ENCODE measurements at regions not wholly inside any gene's neighbourhood (a gene's known extent, or its start where the extent isn't known, plus 50 kb on each side); places are given as distances from the start of the nearest gene placed in this dataset.

DNA sequence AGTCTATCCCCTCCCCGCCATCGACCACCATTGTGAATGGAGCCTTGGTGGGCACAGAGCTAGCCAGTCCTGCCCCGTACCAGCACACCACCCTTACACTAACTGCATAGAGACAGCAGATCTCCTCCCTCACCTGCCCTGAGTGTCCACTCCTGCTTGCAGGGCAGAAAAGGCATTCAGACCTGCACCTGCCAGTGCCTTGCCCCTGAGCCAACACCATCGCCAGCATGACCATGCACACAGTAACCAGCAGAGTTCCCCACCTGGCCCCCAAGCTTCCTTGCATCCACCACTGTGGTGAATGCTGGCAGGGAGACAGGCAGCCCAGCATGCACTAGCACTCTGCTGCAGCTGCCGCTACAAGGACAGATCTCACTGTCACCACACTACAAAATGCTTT is 397.1 kb downstream of the KLHL4 start:
- H3K27ac Mint-ChIP-seq (ENCODE audit: unreplicated experiment) = no peak overlapping the region

DNA sequence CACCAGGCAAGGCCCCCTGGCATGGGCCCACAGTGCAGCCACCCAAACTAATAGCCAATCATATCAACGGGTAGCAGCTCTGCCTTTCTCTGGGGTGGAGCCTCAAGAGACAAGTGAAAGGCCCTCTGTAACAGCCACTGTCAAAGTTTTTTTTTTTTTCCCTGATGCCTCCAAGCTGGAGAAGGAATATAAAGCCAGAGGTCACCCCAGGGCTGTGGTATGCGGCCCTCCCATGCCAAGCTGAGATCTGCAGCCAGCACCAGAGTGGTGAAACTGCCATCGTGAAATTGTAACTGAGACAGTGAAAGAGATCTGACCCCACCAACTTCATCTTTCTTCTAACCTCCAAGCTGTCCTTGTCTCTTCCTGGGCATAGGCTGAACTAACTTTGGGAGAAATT is 407.0 kb downstream of the KLHL4 start:
- Histone ChIP-seq H3K4me2 (ENCODE audit: low read length) (no peak overlapping the region), H3K4me3 (ENCODE audit: insufficient read depth, low read depth, low read length) (no peak overlapping the region), H3K27me3 (ENCODE audit: insufficient read depth, low read length) (no peaks in the 10 kb centered on the region), H3K4me1 (ENCODE audit: insufficient read depth, low read length) (no peaks in the 10 kb centered on the region), H3K9me3 (ENCODE audit: insufficient read depth, low read depth, low read length) (no peaks in the 10 kb centered on the region), H3K36me3 (ENCODE audit: insufficient read depth, low read length) (no peaks in the 10 kb centered on the region), H3K9ac (ENCODE audit: low read length) (no peak overlapping the region), H3K79me2 (ENCODE audit: insufficient read depth, low read length) (no peaks in the 10 kb centered on the region), H2AFZ (ENCODE audit: low read depth, low read length) (no peak overlapping the region), H4K20me1 (ENCODE audit: insufficient read depth, low read length) (no peaks in the 10 kb centered on the region), H3K27ac (ENCODE audit: low read depth, low read length) (no peak overlapping the region)
- no peak overlapping the region for H3K27ac Mint-ChIP-seq (ENCODE audit: unreplicated experiment)
- H3K27me3 Mint-ChIP-seq (ENCODE audit: low read depth, unreplicated experiment) = no peaks in the 10 kb centered on the region
- no peaks in the 10 kb centered on the region for H3K36me3 Mint-ChIP-seq (ENCODE audit: low read depth, unreplicated experiment)
- DNase-seq (ENCODE audit: low read depth) (no peak), FAIRE-seq (no peak)
- H3K9me3 Mint-ChIP-seq (ENCODE audit: unreplicated experiment) = no peaks in the 10 kb centered on the region
- no peak for TF ChIP-seq EZH2 (IDR thresholded peaks at IDR 0.05; ENCODE audit: insufficient read depth, low read length)
- TF ChIP-seq, protein P1, sequence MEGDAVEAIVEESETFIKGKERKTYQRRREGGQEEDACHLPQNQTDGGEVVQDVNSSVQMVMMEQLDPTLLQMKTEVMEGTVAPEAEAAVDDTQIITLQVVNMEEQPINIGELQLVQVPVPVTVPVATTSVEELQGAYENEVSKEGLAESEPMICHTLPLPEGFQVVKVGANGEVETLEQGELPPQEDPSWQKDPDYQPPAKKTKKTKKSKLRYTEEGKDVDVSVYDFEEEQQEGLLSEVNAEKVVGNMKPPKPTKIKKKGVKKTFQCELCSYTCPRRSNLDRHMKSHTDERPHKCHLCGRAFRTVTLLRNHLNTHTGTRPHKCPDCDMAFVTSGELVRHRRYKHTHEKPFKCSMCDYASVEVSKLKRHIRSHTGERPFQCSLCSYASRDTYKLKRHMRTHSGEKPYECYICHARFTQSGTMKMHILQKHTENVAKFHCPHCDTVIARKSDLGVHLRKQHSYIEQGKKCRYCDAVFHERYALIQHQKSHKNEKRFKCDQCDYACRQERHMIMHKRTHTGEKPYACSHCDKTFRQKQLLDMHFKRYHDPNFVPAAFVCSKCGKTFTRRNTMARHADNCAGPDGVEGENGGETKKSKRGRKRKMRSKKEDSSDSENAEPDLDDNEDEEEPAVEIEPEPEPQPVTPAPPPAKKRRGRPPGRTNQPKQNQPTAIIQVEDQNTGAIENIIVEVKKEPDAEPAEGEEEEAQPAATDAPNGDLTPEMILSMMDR (IDR thresholded peaks at IDR 0.05; ENCODE audit: insufficient read depth, low read depth, low read length) = no peak
- H3K4me3 Mint-ChIP-seq (ENCODE audit: unreplicated experiment) = no peak overlapping the region
- H3K4me1 Mint-ChIP-seq (ENCODE audit: low read depth, unreplicated experiment) = peaks cover 3% of the 10 kb centered on the region

More for the DNA sequence above, 397.1 kb downstream of the KLHL4 start:
- Histone ChIP-seq H2AFZ (ENCODE audit: low read depth, low read length) (no peak overlapping the region), H3K4me1 (ENCODE audit: insufficient read depth, low read length) (no peaks in the 10 kb centered on the region), H3K4me2 (ENCODE audit: low read length) (no peak overlapping the region), H3K9ac (ENCODE audit: low read length) (no peak overlapping the region), H3K4me3 (ENCODE audit: insufficient read depth, low read depth, low read length) (no peak overlapping the region), H3K79me2 (ENCODE audit: insufficient read depth, low read length) (no peaks in the 10 kb centered on the region), H3K27ac (ENCODE audit: low read depth, low read length) (no peak overlapping the region), H3K36me3 (ENCODE audit: insufficient read depth, low read length) (no peaks in the 10 kb centered on the region), H3K27me3 (ENCODE audit: insufficient read depth, low read length) (no peaks in the 10 kb centered on the region), H4K20me1 (ENCODE audit: insufficient read depth, low read length) (no peaks in the 10 kb centered on the region), H3K9me3 (ENCODE audit: insufficient read depth, low read depth, low read length) (no peaks in the 10 kb centered on the region)
- DNase-seq (ENCODE audit: low read depth) (no peak), FAIRE-seq (no peak)
- TF ChIP-seq EZH2 (IDR thresholded peaks at IDR 0.05; ENCODE audit: insufficient read depth, low read length) = no peak
- TF ChIP-seq, protein P1 (IDR thresholded peaks at IDR 0.05; ENCODE audit: insufficient read depth, low read depth, low read length) = no peak
- H3K4me3 Mint-ChIP-seq (ENCODE audit: unreplicated experiment) = no peak overlapping the region
- H3K27me3 Mint-ChIP-seq (ENCODE audit: low read depth, unreplicated experiment) = no peaks in the 10 kb centered on the region
- H3K36me3 Mint-ChIP-seq (ENCODE audit: low read depth, unreplicated experiment) = no peaks in the 10 kb centered on the region
- no peaks in the 10 kb centered on the region for H3K4me1 Mint-ChIP-seq (ENCODE audit: low read depth, unreplicated experiment)
- H3K9me3 Mint-ChIP-seq (ENCODE audit: unreplicated experiment) = no peaks in the 10 kb centered on the region

DNA sequence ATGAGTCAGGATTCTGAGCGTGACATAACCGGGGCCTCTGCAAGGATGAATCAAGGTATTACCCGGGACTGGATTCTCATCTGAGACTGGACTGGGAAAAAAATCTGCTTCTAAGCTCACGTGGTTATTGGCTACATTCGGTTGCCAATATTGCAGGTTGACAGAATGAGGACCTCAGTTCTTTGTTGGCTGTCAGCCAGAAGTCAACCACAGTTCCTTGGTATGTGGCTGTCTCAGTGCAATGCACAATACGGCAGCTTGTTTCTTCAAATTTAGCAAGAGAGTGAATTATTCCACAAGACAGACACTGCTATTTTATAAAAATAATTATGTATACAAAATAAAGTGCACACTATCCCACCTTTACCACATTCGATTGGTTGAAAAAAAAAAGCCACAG is 424.2 kb downstream of the KLHL4 start:
- Histone ChIP-seq H3K79me2 (ENCODE audit: insufficient read depth, low read length) (no peaks in the 10 kb centered on the region), H3K4me2 (ENCODE audit: low read length) (no peak overlapping the region), H2AFZ (ENCODE audit: low read depth, low read length) (no peak overlapping the region), H3K27ac (ENCODE audit: low read depth, low read length) (no peak overlapping the region), H3K4me1 (ENCODE audit: insufficient read depth, low read length) (no peaks in the 10 kb centered on the region), H3K4me3 (ENCODE audit: insufficient read depth, low read depth, low read length) (no peak overlapping the region), H4K20me1 (ENCODE audit: insufficient read depth, low read length) (no peaks in the 10 kb centered on the region), H3K9ac (ENCODE audit: low read length) (no peak overlapping the region), H3K27me3 (ENCODE audit: insufficient read depth, low read length) (no peaks in the 10 kb centered on the region), H3K36me3 (ENCODE audit: insufficient read depth, low read length) (no peaks in the 10 kb centered on the region), H3K9me3 (ENCODE audit: insufficient read depth, low read depth, low read length) (no peaks in the 10 kb centered on the region)
- peaks cover 5% of the 10 kb centered on the region for H3K9me3 Mint-ChIP-seq (ENCODE audit: unreplicated experiment)
- H3K36me3 Mint-ChIP-seq (ENCODE audit: low read depth, unreplicated experiment) = no peaks in the 10 kb centered on the region
- DNase-seq (ENCODE audit: low read depth) (no peak), FAIRE-seq (no peak)
- no peak overlapping the region for H3K27ac Mint-ChIP-seq (ENCODE audit: unreplicated experiment)
- H3K27me3 Mint-ChIP-seq (ENCODE audit: low read depth, unreplicated experiment) = no peaks in the 10 kb centered on the region
- H3K4me3 Mint-ChIP-seq (ENCODE audit: unreplicated experiment) = no peak overlapping the region
- H3K4me1 Mint-ChIP-seq (ENCODE audit: low read depth, unreplicated experiment) = no peaks in the 10 kb centered on the region
- TF ChIP-seq, protein P1 (IDR thresholded peaks at IDR 0.05; ENCODE audit: insufficient read depth, low read depth, low read length) = no peak
- no peak for TF ChIP-seq EZH2 (IDR thresholded peaks at IDR 0.05; ENCODE audit: insufficient read depth, low read length)

Measured in astrocyte (in vitro differentiated cells and primary cell).